ENCODE measurements at regions not wholly inside any gene's neighbourhood (a gene's known extent, or its start where the extent isn't known, plus 50 kb on each side); places are given as distances from the start of the nearest gene placed in this dataset.

GRCh38 chr5:104540448-104540847, 977.9 kb upstream of the NUDT12 start:
- Histone ChIP-seq H3K9me3 (no peaks in the 10 kb centered on the region), H3K4me3 (no peak overlapping the region), H3K27ac (no peak overlapping the region), H3K36me3 (no peaks in the 10 kb centered on the region), H3K4me1 (no peaks in the 10 kb centered on the region), H3K27me3 (no peaks in the 10 kb centered on the region)
- 10 to 32% (median 12%) methylated on average over 1 of the region's 1 CpG for WGBS, 5 donors
- no peak for TF ChIP-seq POLR2AphosphoS5 (IDR thresholded peaks at IDR 0.05)
- no peak for TF ChIP-seq POLR2A (IDR thresholded peaks at IDR 0.05)
- TF ChIP-seq EP300 (IDR thresholded peaks at IDR 0.05), result no peak
- TF ChIP-seq CTCF (IDR thresholded peaks at IDR 0.05), result no peak
- peak in 1 of 2 donors; percentile 61 for DNase-seq
- intact Hi-C loops (cut with DNase I; ENCODE audit: low total_unique reads), result no loop called here

- no peak overlapping the region for H3K4me3 ChIP-seq
- no peaks in the 10 kb centered on the region for H3K27me3 ChIP-seq
- no peak overlapping the region for H3K27ac ChIP-seq
- DNase-seq, result peak in 1 of 2 donors; percentile 29
- no peaks in the 10 kb centered on the region for H3K36me3 ChIP-seq
- intact Hi-C loops (cut with DNase I; ENCODE audit: low total_unique reads), result no loop called here
- TF ChIP-seq POLR2AphosphoS5 (IDR thresholded peaks at IDR 0.05) (no peak), EP300 (IDR thresholded peaks at IDR 0.05) (no peak), CTCF (IDR thresholded peaks at IDR 0.05) (no peak), POLR2A (IDR thresholded peaks at IDR 0.05) (no peak)
- H3K4me1 ChIP-seq, result no peaks in the 10 kb centered on the region
- no peaks in the 10 kb centered on the region for H3K9me3 ChIP-seq
Observed at GRCh38 chr5:104539618-104540350, 977.2 kb upstream of the NUDT12 start.

- Histone ChIP-seq H3K4me1 (no peaks in the 10 kb centered on the region), H3K4me3 (no peak overlapping the region), H3K9me3 (no peaks in the 10 kb centered on the region), H3K27ac (no peak overlapping the region), H3K27me3 (no peaks in the 10 kb centered on the region), H3K36me3 (no peaks in the 10 kb centered on the region)
- no peak for DNase-seq
- 68 to 77% (median 73%) methylated on average over 6 of the region's 6 CpGs for WGBS, 5 donors
- no peak for TF ChIP-seq EP300 (IDR thresholded peaks at IDR 0.05)
- no peak for TF ChIP-seq CTCF (IDR thresholded peaks at IDR 0.05)
- no peak for TF ChIP-seq POLR2A (IDR thresholded peaks at IDR 0.05)
- TF ChIP-seq POLR2AphosphoS5 (IDR thresholded peaks at IDR 0.05), result no peak
- intact Hi-C loops (cut with DNase I; ENCODE audit: low total_unique reads), result no loop called here
Observed at GRCh38 chr5:104538734-104539133, 976.1 kb upstream of the NUDT12 start.

GRCh38 chr5:104533498-104533897, 970.9 kb upstream of the NUDT12 start:
- Histone ChIP-seq H3K4me1 (no peaks in the 10 kb centered on the region), H3K36me3 (no peaks in the 10 kb centered on the region), H3K9me3 (no peaks in the 10 kb centered on the region), H3K27ac (no peak overlapping the region), H3K4me3 (no peak overlapping the region), H3K27me3 (no peaks in the 10 kb centered on the region)
- intact Hi-C loops (cut with DNase I; ENCODE audit: low total_unique reads), result no loop called here
- DNase-seq, result no peak
- TF ChIP-seq POLR2AphosphoS5 (IDR thresholded peaks at IDR 0.05), result no peak
- no peak for TF ChIP-seq POLR2A (IDR thresholded peaks at IDR 0.05)
- no peak for TF ChIP-seq EP300 (IDR thresholded peaks at IDR 0.05)
- TF ChIP-seq CTCF (IDR thresholded peaks at IDR 0.05), result no peak

Measured in stomach (tissue), 8 donors.